Neutrophil (primary cell): ENCODE measurements at regions not wholly inside any gene's neighbourhood (a gene's known extent, or its start where the extent isn't known, plus 50 kb on each side); places are given as distances from the start of the nearest gene placed in this dataset.

Source experiments
- H3K27ac ChIP-seq: fragments of 200-600 bp; sonication (generic); 2 replicates; pipeline ENCODE4 v1.5.1; 2016; ENCODE audit warnings: mild to moderate bottlenecking, moderate library complexity
- H3K27me3 ChIP-seq: fragments of 200-600 bp; sonication (generic); 2 replicates; pipeline ENCODE4 v1.6.0; 2016; ENCODE audit warnings: mild to moderate bottlenecking
- H3K36me3 ChIP-seq: fragments of 200-600 bp; sonication (generic); 2 replicates; pipeline ENCODE4 v1.5.1; 2017
- H3K4me1 ChIP-seq, 2 experiments: fragments of 200-600 bp in 1 of 2; sonication (generic) in 1 of 2; 1 replicate in 1 of 2; 2 replicates in 1 of 2; pipeline versions ENCODE4 v1.5.1 to v1.6.1; 2013 to 2016; ENCODE audit warnings: low read depth in 1 of 2, low read length in 1 of 2, mild to moderate bottlenecking in 1 of 2, moderate library complexity in 1 of 2; ENCODE audit not compliant: control insufficient read depth in 1 of 2, insufficient read depth in 1 of 2
- H3K4me3 ChIP-seq, 2 experiments: fragments of 200-600 bp in 1 of 2; sonication (generic) in 1 of 2; 1 replicate in 1 of 2; 2 replicates in 1 of 2; pipeline ENCODE4 v1.5.1; 2013 to 2016; ENCODE audit warnings: low read depth in 1 of 2, low read length in 1 of 2, mild to moderate bottlenecking in 1 of 2, moderate library complexity in 1 of 2
- H3K9me3 ChIP-seq: fragments of 200-600 bp; sonication (generic); 2 replicates; pipeline ENCODE4 v1.5.1; 2016
- TF ChIP-seq, protein P1 (sequence below): fragments of 200-600 bp; sonication (generic); IDR thresholded peaks from 2 replicates; pipeline ENCODE4 v1.5.1; 2016; ENCODE audit warnings: antibody characterized with exemption

DNA sequence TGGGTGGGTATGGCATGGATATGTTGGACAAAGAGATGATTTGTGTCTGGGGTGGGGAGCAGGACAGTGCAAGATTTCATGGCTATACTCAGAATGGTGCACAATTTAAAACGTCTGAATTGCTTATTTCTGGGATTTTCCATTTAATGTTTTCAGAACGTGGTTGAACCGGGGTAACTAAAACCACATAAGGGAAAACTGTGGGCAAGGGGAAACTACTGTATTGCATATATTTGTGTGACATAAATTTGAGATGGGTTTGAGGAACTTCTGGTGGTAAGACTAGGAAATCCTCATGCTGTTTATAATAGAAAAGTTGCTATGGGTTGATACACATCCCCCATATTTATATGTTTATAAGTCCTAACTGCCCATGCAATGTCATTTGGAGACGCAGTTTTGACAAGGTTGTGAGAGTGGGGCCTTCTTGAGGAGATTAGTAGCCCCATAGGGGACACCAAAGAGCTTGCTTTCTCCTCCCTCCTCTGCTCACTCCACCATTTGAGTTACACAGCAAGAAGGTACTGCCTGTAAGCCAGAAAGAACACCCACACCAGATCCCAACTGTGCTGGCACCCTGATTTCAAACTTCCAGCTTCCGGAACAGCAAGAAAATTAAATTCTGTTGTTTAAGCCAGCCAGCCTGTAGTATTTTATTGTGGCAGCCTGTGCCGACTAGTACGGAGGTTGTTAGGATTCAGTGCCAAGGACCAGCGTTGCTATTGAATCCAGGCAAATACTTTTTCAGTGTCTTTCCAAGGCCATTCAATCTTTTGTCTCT, 2118.9 kb downstream of the MAT2B start:
- H3K9me3 ChIP-seq: no peaks in the 10 kb centered on the region
- no peaks in the 10 kb centered on the region for H3K4me1 ChIP-seq
- no peaks in the 10 kb centered on the region for H3K36me3 ChIP-seq
- TF ChIP-seq, protein P1, sequence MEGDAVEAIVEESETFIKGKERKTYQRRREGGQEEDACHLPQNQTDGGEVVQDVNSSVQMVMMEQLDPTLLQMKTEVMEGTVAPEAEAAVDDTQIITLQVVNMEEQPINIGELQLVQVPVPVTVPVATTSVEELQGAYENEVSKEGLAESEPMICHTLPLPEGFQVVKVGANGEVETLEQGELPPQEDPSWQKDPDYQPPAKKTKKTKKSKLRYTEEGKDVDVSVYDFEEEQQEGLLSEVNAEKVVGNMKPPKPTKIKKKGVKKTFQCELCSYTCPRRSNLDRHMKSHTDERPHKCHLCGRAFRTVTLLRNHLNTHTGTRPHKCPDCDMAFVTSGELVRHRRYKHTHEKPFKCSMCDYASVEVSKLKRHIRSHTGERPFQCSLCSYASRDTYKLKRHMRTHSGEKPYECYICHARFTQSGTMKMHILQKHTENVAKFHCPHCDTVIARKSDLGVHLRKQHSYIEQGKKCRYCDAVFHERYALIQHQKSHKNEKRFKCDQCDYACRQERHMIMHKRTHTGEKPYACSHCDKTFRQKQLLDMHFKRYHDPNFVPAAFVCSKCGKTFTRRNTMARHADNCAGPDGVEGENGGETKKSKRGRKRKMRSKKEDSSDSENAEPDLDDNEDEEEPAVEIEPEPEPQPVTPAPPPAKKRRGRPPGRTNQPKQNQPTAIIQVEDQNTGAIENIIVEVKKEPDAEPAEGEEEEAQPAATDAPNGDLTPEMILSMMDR: no peak
- no peak overlapping the region for H3K4me3 ChIP-seq
- no peaks in the 10 kb centered on the region for H3K27me3 ChIP-seq
- no peak overlapping the region for H3K27ac ChIP-seq

DNA sequence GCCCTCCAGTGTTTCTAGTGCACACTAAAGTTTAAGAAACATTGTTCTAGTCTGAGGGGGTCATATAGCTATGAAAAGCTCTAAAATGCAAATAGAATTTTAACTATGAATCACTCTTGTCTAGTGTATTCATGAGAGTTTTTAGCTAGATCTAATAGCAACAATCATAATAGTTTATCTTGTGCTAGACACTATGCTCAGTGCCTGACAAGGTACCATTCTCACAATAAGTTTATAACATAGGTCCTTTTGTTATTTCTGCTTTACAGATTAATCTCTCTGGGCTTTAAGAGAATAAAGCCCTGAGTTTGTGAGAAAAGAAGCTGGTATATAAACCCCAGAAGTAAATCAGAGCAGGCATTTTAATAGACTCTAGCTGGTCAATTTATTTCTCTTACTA, 2120.7 kb downstream of the MAT2B start:
- Histone ChIP-seq H3K36me3 (no peaks in the 10 kb centered on the region), H3K27me3 (no peaks in the 10 kb centered on the region), H3K27ac (no peak overlapping the region), H3K4me1 (no peaks in the 10 kb centered on the region), H3K9me3 (no peaks in the 10 kb centered on the region), H3K4me3 (no peak overlapping the region)
- TF ChIP-seq, protein P1: no peak

DNA sequence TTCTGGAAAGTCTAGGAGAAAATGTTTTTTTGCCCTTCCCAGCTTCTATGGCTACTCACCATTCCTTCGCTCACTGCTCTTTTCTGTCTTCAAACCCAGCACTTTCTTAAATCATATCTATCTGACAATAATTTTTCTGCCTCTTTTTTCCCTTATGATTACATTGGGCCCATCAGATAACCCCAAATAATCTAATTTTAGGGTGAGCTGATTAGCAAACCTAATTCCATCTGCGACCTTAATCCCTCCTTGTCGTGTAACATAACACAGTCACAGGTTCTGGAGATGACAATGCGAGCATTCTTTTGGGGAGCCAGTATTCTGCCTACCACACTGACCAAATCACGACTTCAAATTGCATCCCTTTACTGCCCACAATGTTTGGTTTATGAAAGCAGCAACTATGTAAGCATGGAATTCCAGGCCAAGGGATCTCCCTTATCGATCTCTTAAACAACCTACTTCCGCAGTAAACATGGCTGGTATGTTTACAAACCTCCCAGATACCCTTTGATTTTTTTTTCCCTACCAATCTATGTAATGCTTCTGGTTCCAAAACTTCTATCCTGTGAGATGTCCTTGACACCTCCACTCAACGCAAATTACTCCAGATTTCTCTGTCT, 2122.2 kb downstream of the MAT2B start:
- Histone ChIP-seq H3K27ac (no peak overlapping the region), H3K27me3 (no peaks in the 10 kb centered on the region), H3K4me1 (no peaks in the 10 kb centered on the region), H3K4me3 (no peak overlapping the region), H3K9me3 (no peaks in the 10 kb centered on the region), H3K36me3 (no peaks in the 10 kb centered on the region)
- TF ChIP-seq, protein P1: no peak

DNA sequence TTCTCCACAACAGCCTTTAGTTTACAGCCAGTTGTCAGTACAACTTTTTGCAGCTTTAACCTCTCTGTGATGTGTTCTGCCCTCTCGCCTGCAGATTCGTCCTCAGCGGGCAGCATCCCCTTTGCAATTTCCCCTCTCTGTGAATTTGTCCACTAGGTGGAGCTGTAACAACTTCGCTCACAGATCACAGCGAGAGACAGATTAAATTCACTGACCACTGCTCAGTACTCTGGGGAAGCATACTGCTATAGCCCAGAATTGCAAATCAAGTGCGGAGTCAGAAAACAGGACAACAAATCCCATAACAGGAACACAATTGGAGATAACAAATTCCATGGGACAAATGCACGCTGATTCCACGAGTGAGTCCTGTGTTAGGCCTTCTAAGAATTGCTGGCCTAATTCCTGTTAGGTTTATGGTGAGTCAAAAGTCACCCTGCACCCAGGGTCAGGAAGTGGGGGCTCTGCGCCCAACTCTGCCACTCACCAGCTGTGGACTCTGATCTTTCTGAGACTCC, 2124.9 kb downstream of the MAT2B start:
- no peaks in the 10 kb centered on the region for H3K27me3 ChIP-seq
- no peaks in the 10 kb centered on the region for H3K9me3 ChIP-seq
- H3K4me3 ChIP-seq: no peak overlapping the region
- no peaks in the 10 kb centered on the region for H3K36me3 ChIP-seq
- TF ChIP-seq, protein P1: no peak
- H3K27ac ChIP-seq: no peak overlapping the region
- H3K4me1 ChIP-seq: no peaks in the 10 kb centered on the region

DNA sequence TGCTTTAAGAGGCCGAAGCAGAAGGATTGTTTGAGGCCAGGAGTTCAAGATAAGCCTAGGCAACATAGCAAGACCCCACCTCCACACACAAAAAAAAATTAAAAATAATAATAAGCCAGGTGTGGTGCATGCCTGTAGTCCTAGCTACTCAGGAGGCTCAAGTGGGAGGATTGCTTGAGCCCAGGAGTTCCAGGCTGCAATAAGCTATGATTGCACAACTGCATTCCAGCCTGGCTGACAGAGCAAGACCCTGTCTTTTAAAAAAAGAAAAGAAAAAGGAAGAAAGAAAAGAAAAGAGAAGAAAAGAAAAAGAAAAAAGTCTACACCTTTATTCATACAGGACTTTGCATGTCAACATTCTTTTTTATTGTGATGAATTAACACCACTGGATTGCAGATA, 2125.8 kb downstream of the MAT2B start:
- Histone ChIP-seq H3K4me3 (no peak overlapping the region), H3K9me3 (no peaks in the 10 kb centered on the region), H3K27ac (no peak overlapping the region), H3K36me3 (no peaks in the 10 kb centered on the region), H3K27me3 (no peaks in the 10 kb centered on the region), H3K4me1 (no peaks in the 10 kb centered on the region)
- TF ChIP-seq, protein P1: no peak
